GM13977 (cell line): ENCODE measurements at regions not wholly inside any gene's neighbourhood (a gene's known extent, or its start where the extent isn't known, plus 50 kb on each side); places are given as distances from the start of the nearest gene placed in this dataset.
"Not testable (repeated sequence)": the region's sequence is repeated elsewhere in the genome, so short reads cannot be mapped to it uniquely, and the experiment has no call there.

ENCODE experiments used
- DNase-seq: peaks from one replicate; pipeline ENCODE4 v3.0.0; 2012; ENCODE audit warnings: low spot score
- in situ Hi-C: fragments of 300-500 bp; cut with MboI; formaldehyde crosslinking; loops from one replicate; pipeline ENCODE4 v1.12.0; 2022; ENCODE audit warnings: low sequenced_read_pairs, low pct_unique_long_range_greater_than_20kb, mixed read lengths, inconsistent platforms; ENCODE audit not compliant: unreplicated experiment
- TF ChIP-seq, protein P1 (sequence below): IDR thresholded peaks from 2 replicates; pipeline ENCODE4 v1.5.1; 2012; ENCODE audit warnings: mild to moderate bottlenecking, control low read depth; ENCODE audit not compliant: insufficient read depth; ENCODE audit errors: extremely low read depth, missing control alignments

GRCh38 chr21:27545754-27546349, 579.0 kb upstream of the ADAMTS5 start:
- in situ Hi-C loops, result no loop called here
- DNase-seq, result no peak
- TF ChIP-seq, protein P1, sequence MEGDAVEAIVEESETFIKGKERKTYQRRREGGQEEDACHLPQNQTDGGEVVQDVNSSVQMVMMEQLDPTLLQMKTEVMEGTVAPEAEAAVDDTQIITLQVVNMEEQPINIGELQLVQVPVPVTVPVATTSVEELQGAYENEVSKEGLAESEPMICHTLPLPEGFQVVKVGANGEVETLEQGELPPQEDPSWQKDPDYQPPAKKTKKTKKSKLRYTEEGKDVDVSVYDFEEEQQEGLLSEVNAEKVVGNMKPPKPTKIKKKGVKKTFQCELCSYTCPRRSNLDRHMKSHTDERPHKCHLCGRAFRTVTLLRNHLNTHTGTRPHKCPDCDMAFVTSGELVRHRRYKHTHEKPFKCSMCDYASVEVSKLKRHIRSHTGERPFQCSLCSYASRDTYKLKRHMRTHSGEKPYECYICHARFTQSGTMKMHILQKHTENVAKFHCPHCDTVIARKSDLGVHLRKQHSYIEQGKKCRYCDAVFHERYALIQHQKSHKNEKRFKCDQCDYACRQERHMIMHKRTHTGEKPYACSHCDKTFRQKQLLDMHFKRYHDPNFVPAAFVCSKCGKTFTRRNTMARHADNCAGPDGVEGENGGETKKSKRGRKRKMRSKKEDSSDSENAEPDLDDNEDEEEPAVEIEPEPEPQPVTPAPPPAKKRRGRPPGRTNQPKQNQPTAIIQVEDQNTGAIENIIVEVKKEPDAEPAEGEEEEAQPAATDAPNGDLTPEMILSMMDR, result no peak

- in situ Hi-C loops, DNase-seq: not testable (repeated sequence)
Measured at GRCh38 chr21:27542126-27542525, 575.2 kb upstream of the ADAMTS5 start.

DNA sequence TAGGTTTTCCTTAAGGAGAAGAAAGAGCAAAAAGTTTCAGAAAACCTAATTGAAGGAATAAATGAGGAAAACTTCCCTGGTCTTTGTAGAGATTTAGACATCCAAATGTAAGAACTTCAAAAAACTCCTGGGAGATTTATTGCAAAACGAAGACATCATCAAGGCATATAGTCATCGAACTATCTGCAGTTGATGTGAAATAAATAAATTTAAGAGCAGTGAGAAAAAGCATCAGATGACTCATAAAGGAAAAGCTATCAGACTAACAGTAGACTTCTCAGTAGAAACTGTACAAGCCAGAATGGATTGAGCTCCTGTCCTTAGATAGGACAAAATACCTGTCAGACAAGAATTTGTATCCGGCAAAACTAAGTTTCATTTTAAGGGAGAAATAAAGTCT, 569.4 kb upstream of the ADAMTS5 start:
- DNase-seq, result no peak
- in situ Hi-C loops, result no loop called here
- TF ChIP-seq, protein P1, result no peak

DNA sequence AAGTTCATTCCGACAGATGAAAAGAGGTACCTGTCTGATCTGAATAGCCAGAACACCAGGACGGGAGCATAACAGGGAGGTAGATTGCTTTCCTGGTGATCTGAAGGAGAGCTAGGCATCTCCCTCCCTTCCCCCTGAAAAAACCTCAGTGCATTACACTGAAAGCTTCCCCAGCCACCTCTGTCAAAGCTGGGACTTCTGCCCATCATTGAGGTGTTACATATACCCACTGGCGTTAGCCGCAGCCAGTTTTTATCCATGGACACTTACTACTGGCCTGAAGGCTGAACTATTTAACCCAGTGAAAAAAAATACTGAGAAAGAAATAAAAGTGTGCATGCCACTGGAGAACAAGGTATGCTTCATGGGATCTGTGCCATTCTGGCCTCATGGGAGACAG, 568.3 kb upstream of the ADAMTS5 start:
- in situ Hi-C loops, result no loop called here
- no peak for DNase-seq
- TF ChIP-seq, protein P1, result no peak

- no peak for DNase-seq
- in situ Hi-C loops, result no loop called here
- TF ChIP-seq, protein P1, result no peak
Measured at GRCh38 chr21:27534206-27534605, 567.3 kb upstream of the ADAMTS5 start.

DNA sequence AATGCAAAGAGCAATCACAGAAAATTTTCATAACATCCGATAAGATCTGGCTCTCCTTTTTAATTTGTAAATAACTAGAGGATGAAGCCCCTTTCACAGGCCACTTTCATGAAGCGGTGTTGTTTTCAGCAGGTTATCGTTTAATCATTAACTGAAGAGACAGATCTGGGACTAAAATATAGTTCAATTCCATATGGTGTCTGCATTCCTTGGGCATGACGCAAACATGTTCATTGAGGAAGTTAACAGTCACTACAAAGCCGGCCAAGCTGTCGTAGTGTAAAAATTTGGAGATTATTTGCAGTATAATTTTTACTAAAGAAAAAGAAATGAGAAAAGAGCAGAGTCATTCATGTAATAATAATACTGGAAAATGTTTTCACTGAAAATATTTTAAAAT, 565.2 kb upstream of the ADAMTS5 start:
- in situ Hi-C loops, result no loop called here
- DNase-seq, result no peak
- TF ChIP-seq, protein P1, result no peak

GRCh38 chr21:27528697-27529096, 561.8 kb upstream of the ADAMTS5 start:
- DNase-seq, result no peak
- in situ Hi-C loops, result no loop called here
- TF ChIP-seq, protein P1, result no peak
